Heart left ventricle (tissue), 13 donors: ENCODE measurements at regions not wholly inside any gene's neighbourhood (a gene's known extent, or its start where the extent isn't known, plus 50 kb on each side); places are given as distances from the start of the nearest gene placed in this dataset.
"Not testable (repeated sequence)": the region's sequence is repeated elsewhere in the genome, so short reads cannot be mapped to it uniquely, and the experiment has no call there.

Experiments
- CTCF ChIP-seq, 12 donors: fragments of 200-600 bp; sonication (generic) in 4 of 12; IDR thresholded peaks; one replicate each; pipeline versions ENCODE4 v1.5.0 to v1.8.0; 2018 to 2022; ENCODE audit warnings: antibody characterized with exemption in 12 of 12, mild to moderate bottlenecking in 5 of 12
- POLR2A ChIP-seq, 2 donors: fragments of 450-650 bp; IDR thresholded peaks; one replicate each; pipeline ENCODE4 v1.6.1; 2017; ENCODE audit warnings: antibody characterized with exemption in 2 of 2, mild to moderate bottlenecking in 2 of 2, moderate library complexity in 2 of 2
- donor health status: ischemic (EF 13 %, LVEDD 7.1; RV severe dilation, severe dysfunction).
- donor health status: DM: no; HTN: yes; CAD: no.
- donor health status: DM: no; HTN: no; CAD: no.
- donor health status: ischemic (EF 25% LVEDD 6.9; RV normal size, moderate dysfunction).
- donor health status: ischemic (EF 25% LVEDD 5.7; RV mildly dilated, moderate dysfunction).
- donor health status: ischemic (EF 35%, LVEDD 5.7; RV mildly dilated, moderate dysfunction).
- donor health status: nonischemic (EF 11% LVEDD 7.7; RV severe dilation, severe dysfunction).
- donor health status: DM: yes; HTN: yes; CAD: no.
- donor health status: PGD.
- donor health status: ischemic (EF 29% LVEDD 5.4; RV normal size, mild dysfunction).
- donor health status: nonischemic (EF 23%, LVEDD 6.1; RV moderate dilation, normal function).

GRCh38 chr7:73221724-73222123 is 86.9 kb downstream of the NSUN5 start:
- TF ChIP-seq CTCF, POLR2A (IDR thresholded peaks at IDR 0.05): not testable (repeated sequence)
